ENCODE measurements at regions not wholly inside any gene's neighbourhood (a gene's known extent, or its start where the extent isn't known, plus 50 kb on each side); places are given as distances from the start of the nearest gene placed in this dataset.

DNA sequence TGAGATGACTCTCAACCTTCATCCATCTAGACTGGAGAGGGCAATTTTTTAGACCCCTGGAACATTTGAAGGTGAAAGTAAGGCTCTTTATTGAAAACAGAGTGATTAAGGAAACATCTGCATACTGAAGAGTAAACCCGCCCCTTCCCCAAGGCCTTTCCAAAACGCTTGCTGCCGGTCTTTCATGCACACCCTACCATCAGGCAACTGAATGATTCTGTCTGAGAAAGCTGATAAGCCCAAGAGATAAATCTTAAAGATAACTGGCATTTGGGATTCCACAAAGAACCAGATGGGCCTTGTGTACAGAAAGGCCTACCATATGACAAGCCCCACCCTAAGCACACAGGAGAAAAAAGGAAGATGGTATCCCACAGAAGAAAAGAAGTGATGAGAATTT lies 54.4 kb upstream of the PIK3R1 start:
- Histone ChIP-seq H3K9me3 (ENCODE audit: control insufficient read depth, insufficient read depth, low read length) (no peaks in the 10 kb centered on the region), H3K27me3 (ENCODE audit: control insufficient read depth, insufficient read depth, low read length) (no peaks in the 10 kb centered on the region), H3K4me1 (ENCODE audit: control insufficient read depth, insufficient read depth, low read length) (no peaks in the 10 kb centered on the region), H3K4me3 (ENCODE audit: low read depth, low read length) (no peak overlapping the region), H3K27ac (ENCODE audit: low read depth, low read length) (no peak overlapping the region), H3K36me3 (ENCODE audit: control insufficient read depth, insufficient read depth, low read length) (no peaks in the 10 kb centered on the region)
- 100% methylated on average over 1 of the region's 3 CpGs for WGBS (ENCODE audit: insufficient coverage)
- DNase-seq (ENCODE audit: low read depth in 4 of 6, low spot score in 6 of 6) = no peak

GRCh38 chr5:68159224-68159951 lies 56.2 kb upstream of the PIK3R1 start:
- WGBS (ENCODE audit: insufficient coverage) = 96% methylated on average over 11 of the region's 14 CpGs
- no peak overlapping the region for H3K27ac ChIP-seq (ENCODE audit: low read depth, low read length)
- no peaks in the 10 kb centered on the region for H3K36me3 ChIP-seq (ENCODE audit: control insufficient read depth, insufficient read depth, low read length)
- no peak overlapping the region for H3K4me3 ChIP-seq (ENCODE audit: low read depth, low read length)
- DNase-seq (ENCODE audit: low read depth in 4 of 6, low spot score in 6 of 6) = no peak
- no peaks in the 10 kb centered on the region for H3K9me3 ChIP-seq (ENCODE audit: control insufficient read depth, insufficient read depth, low read length)
- H3K4me1 ChIP-seq (ENCODE audit: control insufficient read depth, insufficient read depth, low read length) = no peaks in the 10 kb centered on the region
- no peaks in the 10 kb centered on the region for H3K27me3 ChIP-seq (ENCODE audit: control insufficient read depth, insufficient read depth, low read length)

DNA sequence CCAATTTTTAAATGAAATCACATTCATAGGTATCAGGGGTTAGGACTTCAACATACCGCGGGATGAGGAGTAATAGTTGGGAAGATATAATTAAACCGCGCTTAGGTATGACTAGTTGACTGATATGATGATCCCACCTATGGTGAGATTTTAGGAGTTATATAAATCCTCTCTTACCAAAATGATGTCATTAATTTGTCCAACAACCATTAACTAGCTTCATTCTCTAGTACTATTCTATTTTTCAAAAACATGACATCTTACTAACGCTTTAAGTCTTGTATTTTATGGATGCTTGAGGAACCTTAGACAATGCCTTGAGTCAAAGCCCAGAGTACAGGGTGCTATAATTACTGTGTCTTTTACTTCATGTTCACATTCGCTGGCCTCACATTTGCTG lies 59.6 kb upstream of the PIK3R1 start:
- no peak overlapping the region for H3K4me3 ChIP-seq (ENCODE audit: low read depth, low read length)
- no peak for DNase-seq (ENCODE audit: low read depth in 4 of 6, low spot score in 6 of 6)
- WGBS (ENCODE audit: insufficient coverage) = no CpG with 5 or more reads among the region's 6 CpGs

GRCh38 chr5:68154119-68154857 lies 61.3 kb upstream of the PIK3R1 start:
- no peaks in the 10 kb centered on the region for H3K27me3 ChIP-seq (ENCODE audit: control insufficient read depth, insufficient read depth, low read length)
- H3K9me3 ChIP-seq (ENCODE audit: control insufficient read depth, insufficient read depth, low read length) = no peaks in the 10 kb centered on the region
- DNase-seq (ENCODE audit: low read depth in 4 of 6, low spot score in 6 of 6) = peak in 1 of 6 donors; percentile 2
- 99% methylated on average over 7 of the region's 9 CpGs for WGBS (ENCODE audit: insufficient coverage)
- H3K36me3 ChIP-seq (ENCODE audit: control insufficient read depth, insufficient read depth, low read length) = no peaks in the 10 kb centered on the region
- H3K4me1 ChIP-seq (ENCODE audit: control insufficient read depth, insufficient read depth, low read length) = no peaks in the 10 kb centered on the region
- H3K4me3 ChIP-seq (ENCODE audit: low read depth, low read length) = no peak overlapping the region
- H3K27ac ChIP-seq (ENCODE audit: low read depth, low read length) = no peak overlapping the region

More for the DNA sequence above, 59.6 kb upstream of the PIK3R1 start:
- Histone ChIP-seq H3K9me3 (ENCODE audit: control insufficient read depth, insufficient read depth, low read length) (no peaks in the 10 kb centered on the region), H3K27me3 (ENCODE audit: control insufficient read depth, insufficient read depth, low read length) (no peaks in the 10 kb centered on the region), H3K36me3 (ENCODE audit: control insufficient read depth, insufficient read depth, low read length) (no peaks in the 10 kb centered on the region), H3K4me1 (ENCODE audit: control insufficient read depth, insufficient read depth, low read length) (no peaks in the 10 kb centered on the region), H3K27ac (ENCODE audit: low read depth, low read length) (no peak overlapping the region)

DNA sequence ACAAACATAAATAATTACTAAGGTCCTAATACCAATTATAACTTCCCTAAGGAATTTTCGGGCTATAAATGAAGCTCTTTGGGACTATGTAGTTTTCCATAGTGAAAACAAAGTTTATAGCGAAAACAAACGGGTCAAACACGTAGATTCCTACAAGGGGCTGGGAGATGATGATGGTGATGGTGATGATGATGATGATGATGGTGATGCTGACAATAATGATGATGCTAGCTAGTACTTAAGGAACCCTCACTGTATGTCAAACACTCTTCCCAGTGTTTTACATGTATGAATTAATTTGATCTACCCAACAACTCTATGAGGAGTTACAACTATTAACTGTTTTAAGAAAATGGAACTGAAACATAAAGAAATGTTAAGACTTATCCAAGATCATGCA lies 63.7 kb upstream of the PIK3R1 start:
- Histone ChIP-seq H3K9me3 (ENCODE audit: control insufficient read depth, insufficient read depth, low read length) (no peaks in the 10 kb centered on the region), H3K27ac (ENCODE audit: low read depth, low read length) (no peak overlapping the region), H3K27me3 (ENCODE audit: control insufficient read depth, insufficient read depth, low read length) (no peaks in the 10 kb centered on the region), H3K36me3 (ENCODE audit: control insufficient read depth, insufficient read depth, low read length) (no peaks in the 10 kb centered on the region), H3K4me3 (ENCODE audit: low read depth, low read length) (no peak overlapping the region), H3K4me1 (ENCODE audit: control insufficient read depth, insufficient read depth, low read length) (no peaks in the 10 kb centered on the region)
- no CpG with 5 or more reads among the region's 4 CpGs for WGBS (ENCODE audit: insufficient coverage)
- no peak for DNase-seq (ENCODE audit: low read depth in 4 of 6, low spot score in 6 of 6)

DNA sequence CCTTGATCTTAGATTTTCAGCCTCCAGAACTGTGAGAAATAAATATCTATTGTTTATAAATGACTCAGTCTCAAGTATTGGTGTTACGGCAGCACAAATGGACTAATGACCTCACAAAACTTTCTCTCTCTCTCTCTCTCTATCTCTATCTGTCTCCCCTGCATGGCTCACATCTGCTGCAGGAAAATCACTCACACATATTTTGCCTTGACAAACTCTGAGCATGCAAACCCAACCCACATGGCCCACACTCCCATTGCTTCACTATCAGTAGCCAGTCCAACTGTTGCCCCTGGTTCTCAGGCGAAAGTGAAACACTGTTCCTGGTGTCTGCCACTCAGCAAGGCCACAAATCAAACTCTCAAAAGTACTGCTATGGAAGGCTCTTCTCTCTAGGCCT lies 66.4 kb upstream of the PIK3R1 start:
- DNase-seq (ENCODE audit: low read depth in 4 of 6, low spot score in 6 of 6) = no peak
- H3K9me3 ChIP-seq (ENCODE audit: control insufficient read depth, insufficient read depth, low read length) = no peaks in the 10 kb centered on the region
- no peak overlapping the region for H3K27ac ChIP-seq (ENCODE audit: low read depth, low read length)
- no peak overlapping the region for H3K4me3 ChIP-seq (ENCODE audit: low read depth, low read length)
- no peaks in the 10 kb centered on the region for H3K4me1 ChIP-seq (ENCODE audit: control insufficient read depth, insufficient read depth, low read length)
- no CpG with 5 or more reads among the region's 2 CpGs for WGBS (ENCODE audit: insufficient coverage)
- H3K36me3 ChIP-seq (ENCODE audit: control insufficient read depth, insufficient read depth, low read length) = no peaks in the 10 kb centered on the region
- no peaks in the 10 kb centered on the region for H3K27me3 ChIP-seq (ENCODE audit: control insufficient read depth, insufficient read depth, low read length)

GRCh38 chr5:68148096-68148495 lies 67.5 kb upstream of the PIK3R1 start:
- Histone ChIP-seq H3K27ac (ENCODE audit: low read depth, low read length) (no peak overlapping the region), H3K9me3 (ENCODE audit: control insufficient read depth, insufficient read depth, low read length) (no peaks in the 10 kb centered on the region), H3K27me3 (ENCODE audit: control insufficient read depth, insufficient read depth, low read length) (no peaks in the 10 kb centered on the region), H3K4me3 (ENCODE audit: low read depth, low read length) (no peak overlapping the region), H3K4me1 (ENCODE audit: control insufficient read depth, insufficient read depth, low read length) (no peaks in the 10 kb centered on the region), H3K36me3 (ENCODE audit: control insufficient read depth, insufficient read depth, low read length) (no peaks in the 10 kb centered on the region)
- whole genome bisulfite sequencing (ENCODE audit: insufficient coverage) = 94% methylated on average over 2 of the region's 3 CpGs
- no peak for DNase-seq (ENCODE audit: low read depth in 4 of 6, low spot score in 6 of 6)

DNA sequence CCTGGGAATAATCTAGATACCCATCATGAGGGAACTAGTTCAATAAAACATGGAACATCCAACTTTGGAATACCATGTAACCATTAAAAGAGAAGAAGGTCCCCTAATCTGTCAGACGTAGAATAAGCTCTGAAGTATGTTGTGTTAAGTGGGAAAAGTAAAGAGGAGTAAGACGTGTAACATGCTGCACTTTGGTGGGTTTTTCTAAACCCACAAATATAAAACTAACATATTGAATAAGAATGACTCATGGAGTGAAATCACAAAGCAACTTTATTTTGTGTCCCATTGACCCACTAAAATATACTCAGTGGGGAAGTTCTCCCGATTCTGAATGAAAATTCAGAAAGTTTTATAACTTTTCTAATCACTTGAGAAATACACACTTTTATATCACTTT lies 67.9 kb upstream of the PIK3R1 start:
- Histone ChIP-seq H3K4me1 (ENCODE audit: control insufficient read depth, insufficient read depth, low read length) (no peaks in the 10 kb centered on the region), H3K9me3 (ENCODE audit: control insufficient read depth, insufficient read depth, low read length) (no peaks in the 10 kb centered on the region), H3K27ac (ENCODE audit: low read depth, low read length) (no peak overlapping the region), H3K27me3 (ENCODE audit: control insufficient read depth, insufficient read depth, low read length) (no peaks in the 10 kb centered on the region), H3K36me3 (ENCODE audit: control insufficient read depth, insufficient read depth, low read length) (no peaks in the 10 kb centered on the region), H3K4me3 (ENCODE audit: low read depth, low read length) (no peak overlapping the region)
- WGBS (ENCODE audit: insufficient coverage) = no CpG with 5 or more reads among the region's 3 CpGs
- no peak for DNase-seq (ENCODE audit: low read depth in 4 of 6, low spot score in 6 of 6)

DNA sequence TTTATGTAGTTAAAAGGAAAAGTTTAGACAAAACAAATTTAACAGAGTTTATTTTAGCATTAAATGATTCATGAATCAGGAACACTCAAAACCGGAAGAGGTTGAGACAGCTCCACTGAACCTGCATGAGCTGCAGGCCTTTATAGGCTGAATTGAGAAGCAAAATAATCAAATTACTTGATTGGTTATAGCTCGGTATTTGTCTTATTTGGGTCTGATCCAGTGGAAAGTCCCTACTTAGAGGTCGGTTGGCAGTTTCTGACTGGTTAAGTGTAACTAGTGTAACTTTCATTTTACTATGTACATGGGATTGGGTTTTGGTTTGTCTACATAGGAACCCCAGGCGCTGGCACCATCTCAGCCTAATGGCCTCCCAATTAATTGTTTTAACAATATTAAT lies 74.1 kb upstream of the PIK3R1 start:
- Histone ChIP-seq H3K27ac (ENCODE audit: low read depth, low read length) (no peak overlapping the region), H3K9me3 (ENCODE audit: control insufficient read depth, insufficient read depth, low read length) (no peaks in the 10 kb centered on the region), H3K4me1 (ENCODE audit: control insufficient read depth, insufficient read depth, low read length) (no peaks in the 10 kb centered on the region), H3K36me3 (ENCODE audit: control insufficient read depth, insufficient read depth, low read length) (no peaks in the 10 kb centered on the region), H3K27me3 (ENCODE audit: control insufficient read depth, insufficient read depth, low read length) (no peaks in the 10 kb centered on the region), H3K4me3 (ENCODE audit: low read depth, low read length) (no peak overlapping the region)
- WGBS (ENCODE audit: insufficient coverage) = 80% methylated on average over 2 of the region's 4 CpGs
- no peak for DNase-seq (ENCODE audit: low read depth in 4 of 6, low spot score in 6 of 6)

GRCh38 chr5:68140763-68141162 lies 74.8 kb upstream of the PIK3R1 start:
- Histone ChIP-seq H3K4me3 (ENCODE audit: low read depth, low read length) (no peak overlapping the region), H3K27me3 (ENCODE audit: control insufficient read depth, insufficient read depth, low read length) (no peaks in the 10 kb centered on the region), H3K27ac (ENCODE audit: low read depth, low read length) (no peak overlapping the region), H3K4me1 (ENCODE audit: control insufficient read depth, insufficient read depth, low read length) (no peaks in the 10 kb centered on the region), H3K36me3 (ENCODE audit: control insufficient read depth, insufficient read depth, low read length) (no peaks in the 10 kb centered on the region), H3K9me3 (ENCODE audit: control insufficient read depth, insufficient read depth, low read length) (no peaks in the 10 kb centered on the region)
- DNase-seq (ENCODE audit: low read depth in 4 of 6, low spot score in 6 of 6) = no peak
- WGBS (ENCODE audit: insufficient coverage) = 93% methylated on average over 1 of the region's 1 CpG

All from spinal cord (tissue), 9 donors.